GM12878 (cell line): ENCODE measurements at regions not wholly inside any gene's neighbourhood (a gene's known extent, or its start where the extent isn't known, plus 50 kb on each side); places are given as distances from the start of the nearest gene placed in this dataset.

ENCODE experiments used
- ATAC-seq: fragments of 200-7000 bp; cut with Tn5 transposase; 3 replicates; pipeline ENCODE4 v1.9.1; 2020; ENCODE audit warnings: mild to moderate bottlenecking, moderate library complexity
- BruUV-seq: library from RNA; stranded (reverse); fragments of 400-500 nt; replicated peaks from 2 replicates; lab custom pipeline; 2021; lab: Mats Ljungman, UMichigan
- CTCF ChIA-PET: fragments of 300-600 bp; sonication (Branson Sonifier 250); formaldehyde crosslinking; extraction: SDS; loops from one replicate; lab custom pipeline; 2021; ENCODE audit warnings: inconsistent platforms; lab: Yijun Ruan, JAX
- POLR2A ChIA-PET: fragments of 350-600 bp; formaldehyde crosslinking; extraction: SDS; loops from one replicate; lab custom pipeline; 2021; ENCODE audit warnings: inconsistent platforms; lab: Charles Lee
- RAD21 ChIA-PET: fragments of 300-600 bp; sonication (Branson Sonifier 250); formaldehyde crosslinking; loops from one replicate; lab custom pipeline; 2023; ENCODE audit warnings: antibody characterized with exemption; ENCODE audit not compliant: unreplicated experiment; lab: Charles Lee
- SMC1A ChIA-PET: fragments of 300-600 bp; sonication (Branson Sonifier 250); formaldehyde crosslinking; loops from one replicate; lab custom pipeline; 2023; ENCODE audit not compliant: unreplicated experiment, uncharacterized antibody; lab: Charles Lee
- DNase-seq: peaks from one replicate; pipeline ENCODE4 v3.0.0-alpha.2; 2011; ENCODE audit warnings: low read depth, low spot score
- FAIRE-seq: peaks from 3 replicates; lab custom pipeline; 2011; peaks lifted over from hg19 to GRCh38; lab: Jason Lieb, UNC
- H2AFZ ChIP-seq: 2 replicates; pipeline ENCODE4 v1.6.0; 2011; ENCODE audit warnings: low read depth, low read length, control low read depth; ENCODE audit not compliant: control insufficient read depth
- H3K27ac ChIP-seq: 2 replicates; pipeline ENCODE4 v1.5.1; 2011; ENCODE audit warnings: control low read depth; ENCODE audit not compliant: control insufficient read depth, insufficient read depth
- H3K27me3 ChIP-seq, 2 experiments: replicated peaks in 1 of 2; 2 replicates each; pipeline versions ENCODE4 v1.6.0 to v1.6.1; 2011; ENCODE audit warnings: low read length in 1 of 2; ENCODE audit not compliant: control insufficient read depth in 2 of 2, insufficient read depth in 2 of 2
- H3K36me3 ChIP-seq, 2 experiments: 2 replicates each; pipeline ENCODE4 v1.5.1; 2011; ENCODE audit warnings: low read length in 1 of 2; ENCODE audit not compliant: control insufficient read depth in 2 of 2, insufficient read depth in 2 of 2
- H3K4me1 ChIP-seq: 2 replicates; pipeline ENCODE4 v1.6.1; 2011; ENCODE audit warnings: mild to moderate bottlenecking, low read length, moderate library complexity, mixed read lengths; ENCODE audit not compliant: control insufficient read depth, insufficient read depth
- H3K4me2 ChIP-seq: 2 replicates; pipeline ENCODE4 v1.6.0; 2011; ENCODE audit warnings: control low read depth; ENCODE audit not compliant: control insufficient read depth, insufficient read depth
- H3K4me3 ChIP-seq: fragments of 200-600 bp; sonication (generic); 2 replicates; pipeline ENCODE4 v1.5.1; 2016
- H3K79me2 ChIP-seq: 2 replicates; pipeline ENCODE4 v1.6.0; 2011; ENCODE audit warnings: low read length; ENCODE audit not compliant: control insufficient read depth, insufficient read depth
- H3K9ac ChIP-seq: 2 replicates; pipeline ENCODE4 v1.8.0; 2011; ENCODE audit warnings: low read length, control low read depth, mixed read lengths; ENCODE audit not compliant: control insufficient read depth, insufficient read depth
- H3K9me3 ChIP-seq: replicated peaks from 3 replicates; pipeline ENCODE4 v1.5.1; 2011; ENCODE audit warnings: mild to moderate bottlenecking, low read length; ENCODE audit not compliant: control insufficient read depth, insufficient read depth
- H4K20me1 ChIP-seq: 2 replicates; pipeline ENCODE4 v1.6.0; 2011; ENCODE audit not compliant: control insufficient read depth, insufficient read depth
- CTCF ChIP-seq, 3 experiments: IDR thresholded peaks in 2 of 3; conservative IDR thresholded peaks in 1 of 3; 2 replicates each; pipeline ENCODE4 v1.5.1; 2011; ENCODE audit warnings: low read depth in 3 of 3, low read length in 3 of 3, mild to moderate bottlenecking in 3 of 3, control low read depth in 2 of 3, moderate library complexity in 2 of 3, inconsistent platforms in 1 of 3, mixed read lengths in 1 of 3; ENCODE audit not compliant: control insufficient read depth in 2 of 3, insufficient read depth in 1 of 3; ENCODE audit errors: extremely low read depth in 1 of 3
- ETV6 ChIP-seq, 2 experiments: fragments of 450-650 bp in 1 of 2; IDR thresholded peaks in 1 of 2; conservative IDR thresholded peaks in 1 of 2; 2 replicates each; pipeline ENCODE4 v1.6.1; 2014; ENCODE audit warnings: antibody characterized with exemption in 1 of 2, borderline replicate concordance in 1 of 2, low read depth in 1 of 2, mild to moderate bottlenecking in 1 of 2, moderate library complexity in 1 of 2
- NFXL1 ChIP-seq: fragments of 450-650 bp; IDR thresholded peaks from 2 replicates; pipeline ENCODE4 v1.6.1; 2017; ENCODE audit warnings: antibody characterized with exemption, mild to moderate bottlenecking, borderline replicate concordance
- PAX8 ChIP-seq: fragments of 450-650 bp; IDR thresholded peaks from 2 replicates; pipeline ENCODE4 v1.6.1; 2017; ENCODE audit warnings: mild to moderate bottlenecking, moderate library complexity
- RAD21 ChIP-seq: IDR thresholded peaks from 2 replicates; pipeline ENCODE4 v1.6.1; 2011; ENCODE audit warnings: mild to moderate bottlenecking, low read depth, low read length, moderate library complexity; ENCODE audit not compliant: insufficient read depth
- SMC3 ChIP-seq: IDR thresholded peaks from 2 replicates; pipeline ENCODE4 v1.6.1; 2011; ENCODE audit warnings: low read length, improper control_type of control experiment, borderline replicate concordance
- STAT1 ChIP-seq: fragments of 450-650 bp; conservative IDR thresholded peaks from 2 replicates; pipeline ENCODE4 v1.6.1; 2014; ENCODE audit warnings: antibody characterized with exemption, mild to moderate bottlenecking
- whole genome bisulfite sequencing: methylation state at CpG from one replicate; pipeline ENCODE4 v1.1.6; 2016; ENCODE audit warnings: low lambda C conversion rate; ENCODE audit not compliant: insufficient replicate concordance, insufficient coverage; ENCODE audit errors: missing lambda C conversion rate; 5-methylcytosine and 5-hydroxymethylcytosine counted together
- in situ Hi-C: fragments of 300-500 bp; cut with MboI; formaldehyde crosslinking; loops from 9 replicates; pipeline ENCODE4 v1.14.3; 2018; ENCODE audit warnings: mixed read lengths
- intact Hi-C: fragments of 100-400 bp; cut with micrococcal nuclease; formaldehyde crosslinking; loops from one replicate; pipeline ENCODE4 v1.14.2; 2022; ENCODE audit not compliant: unreplicated experiment

- ChIA-PET RAD21 (no interaction called here), SMC1A (interaction anchor here (1.0 kb wide), 1 partner anchor 743 kb away, joined by 3 read pairs; no protein-coding TSS in a partner anchor)
- DNase-seq = no peak
These were observed 350.0 kb downstream of the CRPPA start for GRCh38 chr7:16071246-16071857.

More at GRCh38 chr7:16071246-16071857, 350.0 kb downstream of the CRPPA start:
- Histone ChIP-seq H3K9ac (no peak overlapping the region), H3K4me1 (no peaks in the 10 kb centered on the region), H3K27ac (no peak overlapping the region), H4K20me1 (no peaks in the 10 kb centered on the region), H3K27me3 (no peaks in the 10 kb centered on the region), H3K4me3 (no peak overlapping the region), H3K79me2 (no peaks in the 10 kb centered on the region), H3K4me2 (no peak overlapping the region), H2AFZ (no peak overlapping the region), H3K36me3 (no peaks in the 10 kb centered on the region), H3K9me3 (no peaks in the 10 kb centered on the region)
- FAIRE-seq (peak; percentile 72), ATAC-seq (peak; percentile 85)
- 2% methylated on average over 6 of the region's 6 CpGs for whole genome bisulfite sequencing
- CTCF ChIA-PET = interaction anchor here (0.6 to 1.6 kb wide), 11 partner anchors 9 to 1349 kb away, joined by 3 to 6 read pairs (median 3); no protein-coding TSS in a partner anchor
- POLR2A ChIA-PET = no interaction called here
- in situ Hi-C loops (loop anchor here (5.0 to 25.0 kb wide), 2 partner anchors 759 to 1359 kb away; no protein-coding TSS in a partner anchor), intact Hi-C loops (loop anchor here (1.0 to 10.0 kb wide), 4 partner anchors 349 to 1357 kb away; no protein-coding TSS in a partner anchor)
- TF ChIP-seq SMC3 (peak; percentile 55; the same call in 1 of the 2 replicates), PAX8 (no peak), RAD21 (peak; percentile 84), CTCF (IDR thresholded peaks at IDR 0.05 in 2 of 3, conservative IDR thresholded peaks at IDR 0.05 in 1 of 3; ENCODE audit: control insufficient read depth in 2 of 3, extremely low read depth in 1 of 3, insufficient read depth in 1 of 3, low read depth in 3 of 3, low read length in 3 of 3) (peak; percentile 40 to 66 (median 65); a peak in 5 of 6 replicates), NFXL1 (no peak), ETV6 (conservative IDR thresholded peaks at IDR 0.05 in 1 of 2, IDR thresholded peaks at IDR 0.05 in 1 of 2; ENCODE audit: borderline replicate concordance in 1 of 2, low read depth in 1 of 2) (no peak), STAT1 (no peak)
- BruUV-seq = no TSS peak
